ENCODE measurements at regions not wholly inside any gene's neighbourhood (a gene's known extent, or its start where the extent isn't known, plus 50 kb on each side); places are given as distances from the start of the nearest gene placed in this dataset.

DNA sequence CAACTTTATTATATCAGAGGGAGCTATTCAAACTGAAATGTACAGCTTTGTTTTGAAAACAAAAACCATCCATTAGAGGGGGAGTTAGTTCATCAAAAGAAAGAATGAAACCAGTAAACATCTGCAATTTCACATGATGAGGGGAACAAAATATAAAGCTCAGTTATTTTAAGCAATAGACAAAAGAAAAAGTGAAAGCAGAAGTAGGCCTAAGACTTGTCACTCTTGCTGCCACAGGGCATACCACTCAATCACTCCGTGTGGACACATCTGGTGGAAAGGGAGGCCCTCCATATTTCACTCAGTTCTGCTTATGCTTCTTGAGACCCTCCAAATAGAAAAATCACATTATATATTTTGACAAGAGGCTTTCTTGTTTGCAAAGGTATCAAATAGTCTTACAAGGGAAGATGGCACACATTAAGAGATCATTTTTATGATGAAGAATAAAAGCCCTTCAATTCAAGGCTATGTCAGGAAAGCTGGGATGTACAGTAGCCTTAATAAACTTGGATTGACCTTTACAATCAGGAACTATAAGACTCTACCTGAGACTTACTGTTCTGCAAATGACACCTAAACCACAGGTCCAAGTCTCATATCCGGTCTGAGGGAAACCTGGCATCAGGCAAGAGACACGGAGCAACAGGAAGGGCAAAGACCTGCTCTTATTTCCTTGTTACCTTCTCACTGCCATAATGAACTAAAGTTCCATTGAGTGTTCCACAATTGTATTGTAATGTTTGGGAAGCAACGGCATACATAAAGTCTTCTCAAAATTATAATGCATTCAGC is 222.5 kb upstream of the GRIP1 start:
- peak overlapping the region in 1 of 21 experiments; percentile 23 for H3K27ac ChIP-seq

DNA sequence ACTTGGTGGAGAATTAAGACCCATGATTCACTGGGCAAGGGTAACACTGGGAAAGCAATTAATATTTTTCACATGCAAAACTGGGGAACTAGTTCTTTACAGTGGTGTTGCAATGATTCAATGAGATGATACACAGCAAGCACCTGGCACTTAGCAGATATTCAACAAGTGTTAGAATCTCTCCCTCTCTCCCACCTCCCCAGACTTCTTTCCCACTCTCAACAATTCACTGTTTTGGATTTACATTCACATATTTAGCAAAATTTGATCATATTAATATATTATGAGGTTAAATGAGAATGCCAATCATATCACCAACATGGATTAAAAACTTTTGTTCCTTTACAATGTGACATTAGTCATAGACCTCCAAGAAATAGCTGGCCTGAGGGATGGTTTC is 223.1 kb upstream of the GRIP1 start:
- H3K27ac ChIP-seq = no peak overlapping the region
- H3K4me3 ChIP-seq = no peak overlapping the region

More for the DNA sequence above, 222.5 kb upstream of the GRIP1 start:
- no peak overlapping the region for H3K4me3 ChIP-seq

DNA sequence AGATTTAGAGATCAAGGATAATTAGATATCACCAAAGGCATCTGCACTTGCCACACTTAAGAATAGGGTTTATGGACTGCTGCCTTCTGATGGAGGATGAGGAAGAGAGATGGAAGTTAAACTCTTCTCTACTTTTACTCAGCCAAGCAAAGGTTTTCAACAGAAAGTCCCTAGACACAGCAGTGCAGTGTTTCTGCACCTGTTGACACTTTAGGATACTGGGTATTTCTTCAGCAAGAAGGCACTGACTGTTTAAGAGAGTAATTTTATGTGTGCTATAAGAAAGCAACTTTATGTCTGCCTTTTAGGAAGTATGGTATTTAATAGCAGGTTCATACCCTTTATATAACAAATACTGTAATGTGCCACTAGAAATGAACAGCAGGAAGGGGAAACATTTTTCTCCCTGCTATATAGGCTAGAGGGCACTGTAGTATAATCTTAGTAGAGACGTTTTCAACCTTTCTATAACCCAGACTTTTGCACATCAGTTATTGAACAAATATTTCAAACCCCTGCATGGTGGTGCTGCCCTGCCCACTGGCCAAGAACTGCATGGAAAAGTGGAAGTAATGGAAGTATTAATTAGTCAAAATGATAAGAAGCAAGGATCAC is 225.0 kb upstream of the GRIP1 start:
- Histone ChIP-seq H3K27ac (no peak overlapping the region), H3K4me3 (no peak overlapping the region)

DNA sequence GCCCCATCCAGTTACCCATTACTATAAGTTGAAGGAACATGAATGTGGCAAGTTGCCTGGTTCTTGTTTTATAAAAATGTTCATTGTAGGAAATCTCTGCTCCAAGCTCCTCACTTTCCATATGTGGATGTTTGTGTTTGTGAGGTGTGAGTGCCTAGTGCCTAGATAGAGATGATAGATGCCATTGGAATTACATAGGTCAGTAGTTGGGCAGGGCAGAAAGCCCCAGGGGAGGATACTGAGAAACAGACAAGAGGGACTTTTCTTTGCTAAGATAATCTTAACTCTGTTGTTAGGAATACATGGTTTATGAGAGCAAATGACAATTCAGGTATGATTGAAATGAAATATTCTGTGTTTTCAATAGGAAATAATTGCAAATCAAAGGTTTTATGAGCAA is 226.3 kb upstream of the GRIP1 start:
- H3K4me3 ChIP-seq = no peak overlapping the region
- H3K27ac ChIP-seq = no peak overlapping the region

DNA sequence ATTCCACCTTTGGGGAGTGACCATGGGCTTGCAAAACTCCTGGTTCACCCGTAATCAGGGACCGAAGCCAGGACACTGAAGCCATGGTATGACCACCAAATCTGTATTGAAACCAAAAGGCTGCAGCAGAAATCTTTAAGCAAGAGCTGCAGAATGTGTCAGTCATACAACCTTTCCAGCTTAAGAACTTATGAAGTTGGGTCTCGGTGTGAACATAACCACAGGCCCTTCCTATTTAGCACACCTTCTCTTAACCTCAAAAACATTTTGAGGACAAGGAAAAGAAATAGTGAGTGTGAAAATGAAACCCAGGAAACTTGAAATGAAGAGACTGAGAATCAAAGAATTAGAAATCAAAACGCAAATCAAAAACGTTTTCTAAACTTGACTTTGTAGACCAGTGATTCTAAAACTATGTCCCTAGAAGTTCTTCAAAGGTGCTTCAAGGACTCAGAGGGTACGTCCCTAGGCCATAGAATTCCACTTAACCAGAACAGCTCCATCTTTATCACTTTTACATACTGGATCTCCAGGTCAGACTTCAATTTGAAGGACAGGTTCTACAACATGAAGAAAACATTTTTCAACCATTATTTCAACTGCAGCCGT is 231.6 kb upstream of the GRIP1 start:
- no peak overlapping the region for H3K4me3 ChIP-seq
- no peak overlapping the region for H3K27ac ChIP-seq

DNA sequence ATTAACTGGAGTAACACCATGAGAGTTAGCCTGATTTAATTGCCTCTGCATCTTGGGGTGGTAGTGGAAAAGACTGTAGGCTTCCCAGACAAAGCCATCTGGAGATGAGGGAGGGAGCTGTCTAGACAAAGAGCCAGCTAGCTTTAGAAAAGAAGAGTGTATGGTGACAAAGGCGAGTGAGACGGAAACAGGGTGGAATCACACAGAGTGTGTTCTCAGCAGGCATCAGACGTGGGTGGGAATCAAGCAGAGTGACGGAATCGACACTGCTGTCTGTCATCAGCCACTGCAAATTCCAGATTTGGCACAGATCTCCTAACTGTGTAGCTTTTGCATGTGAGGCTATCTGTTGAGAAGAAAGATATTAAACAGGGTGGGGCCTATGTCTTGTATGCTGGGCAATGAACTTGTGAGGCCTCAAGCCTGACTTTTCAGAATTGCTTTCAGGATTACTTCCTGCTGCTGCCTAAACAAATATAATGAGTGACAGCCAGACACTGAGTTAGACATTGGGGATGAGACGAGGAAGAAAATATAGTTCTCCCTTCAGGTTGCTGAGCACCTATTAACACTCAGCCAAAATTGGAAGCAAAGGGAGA is 236.5 kb upstream of the GRIP1 start:
- peak overlapping the region in 3 of 21 experiments; percentile 15 to 75 (median 67) for H3K27ac ChIP-seq
- H3K4me3 ChIP-seq = no peak overlapping the region

DNA sequence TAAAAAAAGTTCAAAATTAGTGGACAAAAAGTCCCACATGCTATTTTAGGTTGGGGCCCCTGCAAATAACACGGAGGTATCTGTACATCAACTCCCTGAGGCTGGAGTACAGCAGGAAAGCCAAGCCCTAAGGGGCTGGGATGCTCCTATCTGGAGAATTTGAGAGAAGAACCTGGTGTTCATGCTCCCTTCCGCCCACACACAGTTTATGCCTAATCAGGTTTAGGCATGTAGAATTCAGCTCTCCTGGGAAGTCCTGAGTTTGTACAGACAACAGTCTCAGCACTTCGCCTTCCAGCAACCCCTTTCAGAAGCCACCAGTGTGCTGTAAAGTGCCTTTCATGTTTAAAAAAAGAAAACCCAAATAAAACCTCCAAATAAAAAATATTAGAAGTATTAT is 237.3 kb upstream of the GRIP1 start:
- Histone ChIP-seq H3K27ac (peak overlapping the region in 2 of 21 experiments; percentile 67 to 75), H3K4me3 (no peak overlapping the region)

DNA sequence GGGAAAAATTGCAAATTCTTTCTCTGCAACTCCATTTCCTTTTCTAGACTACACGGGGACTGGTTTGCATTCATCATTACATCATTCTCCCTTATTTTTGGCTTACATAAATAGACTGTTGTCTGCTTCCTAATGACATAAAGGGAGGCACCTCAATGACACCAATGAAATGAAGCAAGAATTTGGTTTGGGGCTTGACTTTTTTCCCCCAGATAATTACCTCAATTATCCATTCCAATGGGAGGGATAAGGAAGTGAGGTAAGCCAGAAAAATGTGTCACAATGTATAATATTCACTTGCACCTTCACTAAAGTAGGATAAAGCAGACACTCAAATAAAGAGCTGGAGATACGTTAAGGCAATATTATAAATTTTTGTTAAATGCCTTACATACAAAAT is 240.6 kb upstream of the GRIP1 start:
- Histone ChIP-seq H3K27ac (peak overlapping the region in 1 of 21 experiments; percentile 22), H3K4me3 (no peak overlapping the region)

DNA sequence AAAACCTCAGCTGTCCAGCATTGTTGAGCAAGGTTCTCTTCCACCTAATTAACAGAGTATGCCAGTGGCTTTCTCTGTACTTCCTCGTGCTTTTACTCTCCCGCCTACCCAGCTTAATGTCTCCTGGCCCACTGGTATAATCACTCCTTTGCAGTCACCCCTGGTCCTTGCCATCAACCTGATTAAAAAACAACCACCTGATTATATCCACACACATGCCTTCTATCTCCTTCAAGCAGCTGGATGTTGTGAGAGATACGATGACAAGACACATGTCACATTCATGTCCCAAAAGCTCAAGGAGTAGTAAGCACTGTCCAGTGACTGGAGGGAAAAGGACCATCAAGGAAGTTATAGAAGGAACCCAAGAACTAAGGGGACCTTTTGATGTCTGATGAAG is 241.3 kb upstream of the GRIP1 start:
- Histone ChIP-seq H3K4me3 (no peak overlapping the region), H3K27ac (peak overlapping the region in 1 of 21 experiments; percentile 32)

DNA sequence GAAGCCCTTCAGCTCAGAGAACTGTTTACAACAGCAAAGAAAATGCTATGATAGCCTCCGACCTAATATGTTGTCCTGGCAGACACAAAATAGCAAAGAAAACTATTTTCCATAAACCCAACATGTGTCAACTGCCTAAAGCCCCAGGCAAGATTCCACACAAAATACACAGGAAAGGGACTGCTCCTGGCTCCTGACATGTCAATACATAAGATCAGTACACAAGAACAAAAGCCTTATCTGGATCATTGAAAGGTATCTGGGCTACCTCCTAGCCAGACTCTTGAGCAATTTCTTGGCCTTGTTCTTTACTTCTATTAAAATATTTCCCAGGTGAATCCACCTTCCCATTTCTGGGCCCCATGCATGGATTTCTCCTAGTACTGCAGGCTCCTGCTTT is 242.3 kb upstream of the GRIP1 start:
- Histone ChIP-seq H3K4me3 (no peak overlapping the region), H3K27ac (peak overlapping the region in 1 of 21 experiments; percentile 32)

DNA sequence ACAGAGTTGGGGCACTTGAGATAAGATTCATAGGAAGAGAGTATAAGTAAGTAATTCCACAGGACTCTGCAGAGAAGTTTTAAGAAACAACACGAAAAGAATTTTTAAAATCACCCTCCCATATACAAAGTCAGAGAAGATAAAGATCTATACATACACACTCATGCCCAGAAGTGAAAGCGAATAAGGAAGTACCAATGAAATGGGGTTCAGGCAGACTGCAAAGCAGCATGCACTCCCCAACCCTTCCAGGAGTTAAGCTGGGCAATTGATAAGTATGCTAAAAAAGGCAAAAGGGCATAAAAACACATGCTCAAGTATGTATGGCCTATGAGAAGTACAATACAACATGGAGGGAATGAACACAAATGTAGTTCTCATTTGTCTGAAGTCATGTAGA is 246.2 kb upstream of the GRIP1 start:
- Histone ChIP-seq H3K4me3 (no peak overlapping the region), H3K27ac (no peak overlapping the region)

DNA sequence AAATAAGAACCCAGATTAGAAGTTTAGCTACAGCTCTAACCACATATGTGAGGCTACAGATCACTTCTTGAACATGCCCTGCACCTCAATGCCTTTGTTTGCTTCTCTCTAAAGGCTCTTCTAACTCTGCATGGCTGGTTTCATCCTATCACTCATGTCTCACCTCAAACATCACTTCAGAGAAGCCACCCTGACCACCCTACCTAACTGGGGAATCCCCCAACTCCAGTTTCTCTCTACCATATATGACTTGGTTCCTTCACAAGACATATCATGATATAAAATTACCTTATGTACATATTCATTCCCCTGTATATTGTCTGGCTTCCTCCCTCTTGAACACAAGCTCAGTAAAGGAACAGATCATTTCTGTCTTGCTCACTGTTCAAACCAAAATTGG is 250.2 kb upstream of the GRIP1 start:
- Histone ChIP-seq H3K27ac (no peak overlapping the region), H3K4me3 (no peak overlapping the region)

DNA sequence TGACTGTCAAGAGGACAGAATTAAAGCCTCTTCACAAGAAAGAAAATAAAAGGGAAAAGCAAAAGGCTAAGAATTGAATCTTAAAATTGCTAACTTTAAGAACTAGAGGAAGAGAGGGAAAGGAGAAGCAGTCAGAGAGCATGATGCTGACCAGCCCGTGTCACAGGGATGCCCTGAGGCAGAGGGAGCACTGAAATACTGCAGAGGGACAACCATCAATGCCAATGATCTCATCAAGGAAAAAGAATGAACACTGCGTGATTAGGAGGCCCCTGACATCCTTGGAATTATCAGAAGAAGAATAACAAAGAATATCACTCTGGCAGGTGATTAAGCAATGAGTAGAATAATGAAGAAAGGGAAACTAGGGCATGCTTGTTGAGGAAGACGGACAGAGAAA is 252.2 kb upstream of the GRIP1 start:
- no peak overlapping the region for H3K27ac ChIP-seq

DNA sequence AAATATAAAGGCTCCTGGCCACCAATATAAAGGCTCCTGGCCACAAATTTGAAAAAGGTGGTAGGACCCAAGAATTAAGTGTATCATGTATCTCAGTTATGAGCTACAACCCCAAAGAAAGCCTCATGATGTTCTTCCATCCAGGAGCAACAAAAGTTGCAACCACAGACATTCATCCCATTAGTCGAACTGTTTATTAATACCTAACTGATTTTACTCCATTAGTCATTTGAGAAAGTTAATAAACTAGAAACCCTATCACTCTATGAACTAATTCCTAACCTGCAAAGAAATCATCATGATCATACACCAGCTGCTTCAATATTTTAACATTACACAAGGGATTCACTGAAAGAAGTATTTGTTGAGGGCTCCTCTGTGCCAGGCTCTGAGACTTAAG is 253.2 kb upstream of the GRIP1 start:
- Histone ChIP-seq H3K27ac (no peak overlapping the region), H3K4me3 (no peak overlapping the region)

More for the DNA sequence above, 252.2 kb upstream of the GRIP1 start:
- H3K4me3 ChIP-seq = no peak overlapping the region

DNA sequence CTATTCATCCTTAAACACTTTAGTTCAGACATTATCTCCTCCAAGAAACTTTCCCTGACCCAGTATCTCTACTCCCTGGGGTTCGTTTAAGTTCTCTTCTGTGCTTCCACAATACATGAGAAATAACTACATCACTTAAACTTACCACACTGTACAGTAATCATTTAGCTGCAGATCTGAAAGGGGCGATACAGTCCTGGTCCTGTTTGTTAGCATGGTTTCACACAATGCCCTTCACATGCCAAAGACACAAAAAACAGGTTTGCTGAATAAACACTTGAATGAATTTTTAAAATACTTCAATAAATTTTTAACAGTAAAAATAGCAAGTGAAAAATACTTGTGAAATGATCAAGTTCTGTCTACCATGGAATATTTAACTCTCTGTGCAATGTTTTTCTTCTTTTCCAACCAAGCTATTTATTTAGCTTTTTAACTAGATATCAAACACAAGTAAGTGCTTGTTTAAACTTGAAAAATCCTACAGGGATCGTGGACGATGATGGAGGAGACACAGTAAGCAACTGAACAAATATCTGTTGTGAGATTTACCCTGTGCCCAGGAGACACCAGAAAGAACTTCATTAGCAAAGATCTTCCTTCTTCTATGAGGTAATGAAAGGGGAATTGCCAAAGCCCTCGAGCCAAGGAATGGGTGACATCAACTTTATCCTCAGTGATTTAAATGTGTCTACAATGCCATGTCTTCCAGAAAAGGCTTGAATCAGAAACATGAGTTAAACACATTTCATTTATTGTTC is 255.6 kb upstream of the GRIP1 start:
- peak overlapping the region in 2 of 21 experiments; percentile 20 to 62 for H3K27ac ChIP-seq
- no peak overlapping the region for H3K4me3 ChIP-seq

DNA sequence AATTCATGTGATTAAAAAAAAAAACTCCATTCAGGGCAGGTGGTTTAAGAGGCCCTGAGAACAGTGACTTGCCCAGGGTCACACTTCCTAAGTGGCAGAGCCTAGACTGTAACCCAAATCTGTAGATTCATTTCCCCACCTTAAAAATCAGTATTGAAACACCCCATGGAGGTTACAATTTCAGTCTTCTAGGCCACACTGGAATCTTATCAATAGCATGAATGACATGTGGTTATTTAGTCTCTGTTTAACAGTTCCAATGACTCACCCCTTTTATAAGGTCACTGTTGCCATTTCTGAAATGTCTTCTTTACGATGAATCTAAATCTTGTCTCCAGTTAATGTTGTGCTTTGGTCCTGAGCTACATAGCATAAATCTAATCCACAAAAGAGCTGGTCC is 262.3 kb upstream of the GRIP1 start:
- H3K4me3 ChIP-seq = no peak overlapping the region
- no peak overlapping the region for H3K27ac ChIP-seq

DNA sequence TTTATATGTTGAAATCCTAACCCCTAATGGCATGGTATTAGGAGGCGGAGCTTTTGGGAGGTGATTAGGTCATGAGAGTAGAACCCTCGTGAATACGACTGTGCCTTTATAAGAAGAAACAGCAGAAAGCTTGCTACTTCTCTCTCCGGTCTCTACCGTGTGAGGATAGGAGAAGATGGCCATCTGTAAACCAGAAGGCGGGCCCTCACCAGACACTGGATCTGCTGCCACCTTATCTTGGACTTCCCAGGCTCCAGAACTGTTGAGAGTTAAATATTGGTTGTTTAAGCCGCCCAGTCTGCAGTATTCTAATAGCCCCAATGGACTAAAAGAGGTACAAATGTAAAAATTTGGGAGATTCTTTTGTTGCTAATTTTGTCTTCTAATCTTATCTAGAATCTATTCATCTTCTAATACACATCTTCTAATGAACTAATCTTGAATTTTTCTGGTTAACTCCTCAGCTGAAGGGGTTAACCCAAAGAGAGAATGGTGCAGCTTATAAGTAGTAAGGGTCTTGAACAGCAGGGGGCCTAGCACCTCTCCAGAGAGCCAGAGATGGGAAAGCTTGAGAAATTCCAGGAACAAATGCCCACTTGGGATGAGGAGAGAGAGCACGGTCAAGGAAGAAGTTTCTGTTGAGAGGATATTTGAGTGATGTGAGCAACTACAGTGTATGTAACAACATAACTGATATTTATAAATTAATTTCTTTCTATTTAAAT is 264.0 kb upstream of the GRIP1 start:
- H3K27ac ChIP-seq = no peak overlapping the region

DNA sequence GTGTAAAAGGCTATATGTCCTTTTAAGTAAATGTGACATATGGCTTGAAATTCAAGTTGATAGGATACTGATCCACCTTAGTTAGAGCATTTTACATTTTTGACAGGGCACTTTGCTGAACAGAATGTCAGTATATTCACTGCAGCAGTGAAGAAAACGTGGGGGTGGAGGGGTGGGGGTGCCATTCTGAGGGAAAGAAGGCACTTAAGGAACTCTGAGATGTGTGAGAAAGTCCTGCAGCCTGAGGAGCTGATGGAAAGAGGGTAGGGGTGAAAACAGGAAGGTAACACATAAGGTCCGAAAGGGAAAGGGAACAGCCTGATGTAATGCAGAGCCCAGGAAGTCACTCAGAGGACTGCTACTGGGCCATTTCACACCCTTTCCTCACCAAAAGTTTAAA is 265.5 kb upstream of the GRIP1 start:
- Histone ChIP-seq H3K27ac (peak overlapping the region in 5 of 21 experiments; percentile 36 to 64 (median 55)), H3K4me3 (no peak overlapping the region)

More for the DNA sequence above, 264.0 kb upstream of the GRIP1 start:
- H3K4me3 ChIP-seq = no peak overlapping the region

DNA sequence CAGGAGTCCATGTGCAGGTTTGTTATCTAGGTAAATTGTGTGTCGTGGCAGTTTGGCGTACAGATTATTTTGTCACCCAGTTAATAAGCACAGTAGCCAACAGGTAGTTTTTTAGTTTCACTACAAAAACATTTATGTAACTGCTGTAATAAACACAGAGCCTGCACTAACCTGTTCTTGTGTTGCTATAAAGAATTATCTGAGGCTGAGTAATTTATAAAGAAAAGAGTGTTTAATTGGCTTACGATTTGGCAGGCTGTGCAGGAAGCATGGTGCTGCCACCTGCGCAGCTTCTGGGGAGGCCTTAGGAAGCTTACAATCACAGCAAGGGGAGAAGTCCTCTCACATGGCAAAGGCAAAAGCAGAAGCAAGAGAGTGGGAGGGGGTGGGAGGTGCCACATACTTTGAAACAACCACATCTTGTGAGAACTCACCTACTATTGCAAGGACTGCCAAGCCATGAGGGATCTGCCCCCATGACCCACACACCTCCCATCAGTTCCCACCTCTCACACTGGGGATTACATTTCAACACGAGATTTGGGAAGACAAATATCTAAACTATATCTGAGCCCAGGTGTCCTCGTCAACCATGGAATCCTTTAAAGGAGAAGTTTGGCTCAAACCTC is 266.4 kb upstream of the GRIP1 start:
- Histone ChIP-seq H3K4me3 (no peak overlapping the region), H3K27ac (peak overlapping the region in 5 of 21 experiments; percentile 6 to 64 (median 55))

Data from skin epidermis (tissue), 12 donors.